ENCODE measurements at regions not wholly inside any gene's neighbourhood (a gene's known extent, or its start where the extent isn't known, plus 50 kb on each side); places are given as distances from the start of the nearest gene placed in this dataset.

DNA sequence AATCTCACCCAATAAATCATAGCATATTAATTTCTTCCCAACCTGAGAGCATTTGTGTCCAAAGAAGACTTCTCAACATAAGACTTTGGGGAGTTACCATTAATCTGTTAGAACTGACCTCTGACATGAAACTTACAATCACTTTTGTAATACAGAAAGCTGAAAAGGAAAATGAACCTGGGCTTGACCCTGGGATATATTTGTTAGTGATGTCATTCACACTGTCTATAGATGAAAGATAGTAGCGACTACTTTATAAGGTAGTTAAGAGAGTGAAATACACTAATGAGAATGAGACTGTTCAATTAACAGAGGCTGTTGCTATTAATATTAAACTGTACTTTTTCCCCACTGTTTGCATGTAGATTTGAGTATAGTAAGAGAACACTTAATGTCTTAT, 1334.8 kb upstream of the TMEM132C start:
- Mint-ChIP-seq H3K27me3 (ENCODE audit: insufficient read depth, low read depth, poor library complexity) (no peaks in the 10 kb centered on the region), H3K9me3 (peaks cover 86% of the 10 kb centered on the region), H3K27ac (no peak overlapping the region), H3K4me1 (no peaks in the 10 kb centered on the region), H3K36me3 (ENCODE audit: low read depth) (peaks cover 30% of the 10 kb centered on the region), H3K4me3 (no peak overlapping the region)
- DNase-seq (ENCODE audit: low spot score) (no peak), ATAC-seq (no peak)
- Histone ChIP-seq H3K36me3 (ENCODE audit: insufficient read depth) (no peaks in the 10 kb centered on the region), H3K27me3 (ENCODE audit: insufficient read depth) (no peaks in the 10 kb centered on the region), H3K4me3 (no peak overlapping the region), H2AFZ (no peak overlapping the region), H3K9me2 (ENCODE audit: insufficient read depth) (no peaks in the 10 kb centered on the region), H3K4me1 (ENCODE audit: insufficient read depth) (no peaks in the 10 kb centered on the region), H3K27ac (ENCODE audit: low read depth) (no peak overlapping the region), H3F3A (replicated peaks; ENCODE audit: low read depth) (no peaks in the 10 kb centered on the region), H3K4me2 (no peak overlapping the region), H3K79me2 (replicated peaks; ENCODE audit: insufficient read depth) (no peaks in the 10 kb centered on the region), H4K20me1 (replicated peaks; ENCODE audit: insufficient read depth) (no peaks in the 10 kb centered on the region)
- no peak for TF ChIP-seq EZH2 (IDR thresholded peaks at IDR 0.05; ENCODE audit: low read depth, unreplicated experiment)
- no peak for TF ChIP-seq POLR2AphosphoS5 (IDR thresholded peaks at IDR 0.05; ENCODE audit: low read depth)
- no peak for TF ChIP-seq EZH2phosphoT487 (IDR thresholded peaks at IDR 0.05; ENCODE audit: unreplicated experiment)
- TF ChIP-seq ZNF331 (CRISPR knock-in tag; IDR thresholded peaks at IDR 0.05; ENCODE audit: low read depth) = no peak

DNA sequence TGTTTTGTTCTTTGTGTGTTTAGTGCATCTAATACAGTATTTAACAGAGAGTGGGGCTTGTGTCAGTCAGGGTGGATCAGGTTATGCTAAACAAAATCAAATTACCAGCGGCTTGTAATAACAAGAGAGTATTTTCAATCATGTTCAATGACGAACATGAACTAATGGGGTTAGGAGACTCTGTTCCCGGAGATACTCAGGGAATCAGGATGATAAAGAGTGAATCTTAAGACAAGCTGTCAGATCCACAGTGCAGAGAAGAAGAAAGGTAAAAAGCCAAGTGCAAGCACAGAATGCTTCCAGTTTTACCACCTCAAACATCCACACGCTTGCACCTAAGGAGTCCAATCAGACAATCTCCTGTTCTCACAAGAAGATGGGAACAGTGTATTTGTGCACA, 1331.5 kb upstream of the TMEM132C start:
- no peak for DNase-seq (ENCODE audit: low spot score)
- H3K27me3 ChIP-seq (ENCODE audit: insufficient read depth) = no peaks in the 10 kb centered on the region
- H3K36me3 ChIP-seq (ENCODE audit: insufficient read depth) = no peaks in the 10 kb centered on the region
- H4K20me1 ChIP-seq (replicated peaks; ENCODE audit: insufficient read depth) = no peaks in the 10 kb centered on the region
- H3F3A ChIP-seq (replicated peaks; ENCODE audit: low read depth) = no peaks in the 10 kb centered on the region
- no peak overlapping the region for H3K27ac ChIP-seq (ENCODE audit: low read depth)
- H2AFZ ChIP-seq = no peak overlapping the region
- H3K4me3 ChIP-seq = no peak overlapping the region
- no peak for ATAC-seq
- Mint-ChIP-seq H3K27me3 (ENCODE audit: insufficient read depth, low read depth, poor library complexity) (no peaks in the 10 kb centered on the region), H3K4me1 (no peaks in the 10 kb centered on the region), H3K27ac (no peak overlapping the region), H3K36me3 (ENCODE audit: low read depth) (peaks cover 28% of the 10 kb centered on the region), H3K9me3 (peaks cover 89% of the 10 kb centered on the region), H3K4me3 (no peak overlapping the region)
- no peaks in the 10 kb centered on the region for H3K79me2 ChIP-seq (replicated peaks; ENCODE audit: insufficient read depth)
- H3K4me1 ChIP-seq (ENCODE audit: insufficient read depth) = no peaks in the 10 kb centered on the region
- no peak overlapping the region for H3K4me2 ChIP-seq
- no peaks in the 10 kb centered on the region for H3K9me2 ChIP-seq (ENCODE audit: insufficient read depth)
- no peak for TF ChIP-seq NANOG (IDR thresholded peaks at IDR 0.05; ENCODE audit: borderline replicate concordance)
- no peak for TF ChIP-seq CREB1 (CRISPR knock-in tag; IDR thresholded peaks at IDR 0.05; ENCODE audit: low read depth)
- no peak for TF ChIP-seq POLR2AphosphoS5 (IDR thresholded peaks at IDR 0.05; ENCODE audit: low read depth)
- no peak for TF ChIP-seq ZNF462 (CRISPR knock-in tag; IDR thresholded peaks at IDR 0.05)
- TF ChIP-seq, protein P1, sequence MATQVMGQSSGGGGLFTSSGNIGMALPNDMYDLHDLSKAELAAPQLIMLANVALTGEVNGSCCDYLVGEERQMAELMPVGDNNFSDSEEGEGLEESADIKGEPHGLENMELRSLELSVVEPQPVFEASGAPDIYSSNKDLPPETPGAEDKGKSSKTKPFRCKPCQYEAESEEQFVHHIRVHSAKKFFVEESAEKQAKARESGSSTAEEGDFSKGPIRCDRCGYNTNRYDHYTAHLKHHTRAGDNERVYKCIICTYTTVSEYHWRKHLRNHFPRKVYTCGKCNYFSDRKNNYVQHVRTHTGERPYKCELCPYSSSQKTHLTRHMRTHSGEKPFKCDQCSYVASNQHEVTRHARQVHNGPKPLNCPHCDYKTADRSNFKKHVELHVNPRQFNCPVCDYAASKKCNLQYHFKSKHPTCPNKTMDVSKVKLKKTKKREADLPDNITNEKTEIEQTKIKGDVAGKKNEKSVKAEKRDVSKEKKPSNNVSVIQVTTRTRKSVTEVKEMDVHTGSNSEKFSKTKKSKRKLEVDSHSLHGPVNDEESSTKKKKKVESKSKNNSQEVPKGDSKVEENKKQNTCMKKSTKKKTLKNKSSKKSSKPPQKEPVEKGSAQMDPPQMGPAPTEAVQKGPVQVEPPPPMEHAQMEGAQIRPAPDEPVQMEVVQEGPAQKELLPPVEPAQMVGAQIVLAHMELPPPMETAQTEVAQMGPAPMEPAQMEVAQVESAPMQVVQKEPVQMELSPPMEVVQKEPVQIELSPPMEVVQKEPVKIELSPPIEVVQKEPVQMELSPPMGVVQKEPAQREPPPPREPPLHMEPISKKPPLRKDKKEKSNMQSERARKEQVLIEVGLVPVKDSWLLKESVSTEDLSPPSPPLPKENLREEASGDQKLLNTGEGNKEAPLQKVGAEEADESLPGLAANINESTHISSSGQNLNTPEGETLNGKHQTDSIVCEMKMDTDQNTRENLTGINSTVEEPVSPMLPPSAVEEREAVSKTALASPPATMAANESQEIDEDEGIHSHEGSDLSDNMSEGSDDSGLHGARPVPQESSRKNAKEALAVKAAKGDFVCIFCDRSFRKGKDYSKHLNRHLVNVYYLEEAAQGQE (IDR thresholded peaks at IDR 0.05; ENCODE audit: unreplicated experiment) = no peak
- TF ChIP-seq JUNB (IDR thresholded peaks at IDR 0.05; ENCODE audit: unreplicated experiment) = no peak
- TF ChIP-seq EZH2phosphoT487 (IDR thresholded peaks at IDR 0.05; ENCODE audit: unreplicated experiment) = no peak
- no peak for TF ChIP-seq ETS1 (IDR thresholded peaks at IDR 0.05)
- TF ChIP-seq ZNF331 (CRISPR knock-in tag; IDR thresholded peaks at IDR 0.05; ENCODE audit: low read depth) = no peak
- TF ChIP-seq ZNF114 (CRISPR knock-in tag; IDR thresholded peaks at IDR 0.05) = no peak
- TF ChIP-seq STAT1 (IDR thresholded peaks at IDR 0.05; ENCODE audit: unreplicated experiment) = no peak
- no peak for TF ChIP-seq EZH2 (IDR thresholded peaks at IDR 0.05; ENCODE audit: low read depth, unreplicated experiment)
